KMS-11 (cell line): ENCODE measurements at regions not wholly inside any gene's neighbourhood (a gene's known extent, or its start where the extent isn't known, plus 50 kb on each side); places are given as distances from the start of the nearest gene placed in this dataset.

Experiments
- H2AFZ ChIP-seq: fragments of 200-600 bp; sonication (generic); 2 replicates; pipeline ENCODE4 v1.6.1; 2016; ENCODE audit warnings: antibody characterized with exemption, mixed run types, low read depth
- H3K27ac ChIP-seq: fragments of 200-600 bp; sonication (generic); 2 replicates; pipeline ENCODE4 v1.6.1; 2016; ENCODE audit warnings: mild to moderate bottlenecking, mixed run types
- H3K27me3 ChIP-seq: fragments of 200-600 bp; sonication (generic); 2 replicates; pipeline ENCODE4 v1.6.1; 2017; ENCODE audit warnings: mild to moderate bottlenecking, low read depth, mixed run types, moderate library complexity; ENCODE audit not compliant: insufficient read depth
- H3K36me3 ChIP-seq: fragments of 200-600 bp; sonication (generic); 2 replicates; pipeline ENCODE4 v1.6.1; 2017; ENCODE audit warnings: mild to moderate bottlenecking, mixed run types; ENCODE audit not compliant: insufficient read depth
- H3K4me1 ChIP-seq: fragments of 200-600 bp; sonication (generic); 2 replicates; pipeline ENCODE4 v1.6.1; 2016; ENCODE audit warnings: mild to moderate bottlenecking, low read depth, mixed run types; ENCODE audit not compliant: poor library complexity, severe bottlenecking
- H3K4me2 ChIP-seq: fragments of 200-600 bp; sonication (generic); 2 replicates; pipeline ENCODE4 v1.7.0; 2016; ENCODE audit warnings: mild to moderate bottlenecking, mixed run types
- H3K4me3 ChIP-seq: fragments of 200-600 bp; sonication (generic); IDR thresholded peaks from 2 replicates; pipeline ENCODE4 v1.6.1; 2017; ENCODE audit warnings: low read depth, low read length, mixed read lengths; ENCODE audit not compliant: insufficient read depth
- H3K79me2 ChIP-seq: fragments of 200-600 bp; sonication (generic); 2 replicates; pipeline ENCODE4 v1.6.1; 2016; ENCODE audit warnings: low read depth, mixed run types; ENCODE audit not compliant: insufficient read depth
- H3K9ac ChIP-seq: fragments of 200-600 bp; sonication (generic); 2 replicates; pipeline ENCODE4 v1.6.1; 2016; ENCODE audit warnings: mild to moderate bottlenecking, mixed run types
- H4K20me1 ChIP-seq: fragments of 200-600 bp; sonication (generic); 2 replicates; pipeline ENCODE4 v1.6.1; 2016; ENCODE audit warnings: mild to moderate bottlenecking, mixed run types; ENCODE audit not compliant: insufficient read depth
- CTCF ChIP-seq: fragments of 200-600 bp; sonication (generic); conservative IDR thresholded peaks from 2 replicates; pipeline ENCODE4 v1.6.1; 2017; ENCODE audit warnings: low read depth, mild to moderate bottlenecking, antibody characterized with exemption, low read length, moderate library complexity, mixed read lengths

- no peak overlapping the region for H3K27ac ChIP-seq
- H3K27me3 ChIP-seq = no peaks in the 10 kb centered on the region
- H3K79me2 ChIP-seq = no peaks in the 10 kb centered on the region
- H3K4me1 ChIP-seq = peaks cover 4% of the 10 kb centered on the region
- H2AFZ ChIP-seq = no peak overlapping the region
- H3K36me3 ChIP-seq = no peaks in the 10 kb centered on the region
- no peak overlapping the region for H3K4me2 ChIP-seq
- H3K9ac ChIP-seq = no peak overlapping the region
- no peaks in the 10 kb centered on the region for H4K20me1 ChIP-seq
- H3K4me3 ChIP-seq = no peak overlapping the region
- no peak for TF ChIP-seq CTCF
These were observed 108.9 kb upstream of the FAM3C start for GRCh38 chr7:121505021-121505420.

DNA sequence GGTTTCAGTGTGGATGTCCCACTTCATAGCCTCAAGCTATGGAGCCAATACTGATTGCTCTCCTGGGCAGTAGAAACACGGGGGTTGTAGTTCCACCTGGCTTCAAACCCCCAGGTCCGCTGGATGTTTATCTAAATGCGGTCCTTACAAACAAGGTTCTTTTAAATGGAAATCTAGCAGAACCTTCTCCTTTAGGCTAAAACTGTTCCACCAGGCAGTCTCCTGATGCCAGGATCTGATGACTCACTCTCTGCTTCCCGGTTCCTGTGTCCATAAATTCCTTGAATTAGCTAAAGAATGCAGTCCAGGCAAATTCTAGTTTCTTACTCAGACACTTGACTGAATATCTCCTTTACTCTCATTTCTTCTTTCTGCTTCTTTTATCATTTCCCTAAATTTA is 108.4 kb upstream of the FAM3C start:
- TF ChIP-seq CTCF = no peak
- no peak overlapping the region for H3K27ac ChIP-seq

GRCh38 chr7:121503730-121504129 is 107.6 kb upstream of the FAM3C start:
- Histone ChIP-seq H3K4me2 (no peak overlapping the region), H3K27ac (no peak overlapping the region), H3K27me3 (no peaks in the 10 kb centered on the region)

More for the DNA sequence above, 108.4 kb upstream of the FAM3C start:
- Histone ChIP-seq H3K4me1 (peaks cover 5% of the 10 kb centered on the region), H4K20me1 (no peaks in the 10 kb centered on the region), H3K9ac (no peak overlapping the region), H3K4me3 (no peak overlapping the region), H2AFZ (no peak overlapping the region), H3K79me2 (no peaks in the 10 kb centered on the region), H3K4me2 (no peak overlapping the region), H3K27me3 (no peaks in the 10 kb centered on the region), H3K36me3 (no peaks in the 10 kb centered on the region)

DNA sequence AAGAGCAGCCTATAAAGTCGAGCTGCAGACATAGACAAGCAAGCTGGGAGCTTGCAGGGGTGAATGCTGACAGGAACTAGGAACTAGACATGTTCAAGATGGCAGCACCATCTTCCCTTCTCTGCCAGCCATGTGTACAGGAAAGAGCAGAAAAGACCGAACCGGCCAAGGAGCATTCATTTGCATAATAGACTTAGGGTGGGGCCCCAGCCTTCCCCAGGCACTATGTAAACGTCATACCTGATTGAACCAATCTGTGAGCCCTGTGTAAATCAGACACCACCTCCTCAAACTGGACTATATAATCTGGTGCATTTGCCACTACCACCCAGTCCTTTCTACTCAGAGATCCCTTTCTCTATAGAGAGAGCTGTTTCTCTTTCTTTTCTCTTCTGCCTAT is 106.9 kb upstream of the FAM3C start:
- Histone ChIP-seq H3K27ac (no peak overlapping the region), H3K27me3 (no peaks in the 10 kb centered on the region), H3K36me3 (no peaks in the 10 kb centered on the region), H3K79me2 (no peaks in the 10 kb centered on the region), H3K9ac (no peak overlapping the region), H2AFZ (no peak overlapping the region), H3K4me3 (no peak overlapping the region), H3K4me2 (no peak overlapping the region), H3K4me1 (peaks cover 5% of the 10 kb centered on the region), H4K20me1 (no peaks in the 10 kb centered on the region)
- TF ChIP-seq CTCF = no peak

More at GRCh38 chr7:121503730-121504129, 107.6 kb upstream of the FAM3C start:
- Histone ChIP-seq H3K4me1 (peaks cover 5% of the 10 kb centered on the region), H3K36me3 (no peaks in the 10 kb centered on the region), H3K9ac (no peak overlapping the region), H2AFZ (no peak overlapping the region), H4K20me1 (no peaks in the 10 kb centered on the region), H3K4me3 (no peak overlapping the region), H3K79me2 (no peaks in the 10 kb centered on the region)
- TF ChIP-seq CTCF = no peak
